RCC 7860 (cell line): ENCODE measurements at regions not wholly inside any gene's neighbourhood (a gene's known extent, or its start where the extent isn't known, plus 50 kb on each side); places are given as distances from the start of the nearest gene placed in this dataset.

Experiments
- DNase-seq: peaks from one replicate; pipeline ENCODE4 v3.0.0-alpha.2; 2015; ENCODE audit warnings: low spot score
- FAIRE-seq: peaks from 2 replicates; lab custom pipeline; 2012; peaks lifted over from hg19 to GRCh38; lab: Jason Lieb, UNC

- no peak for FAIRE-seq
- DNase-seq, result no peak
Measured at GRCh38 chr9:73617586-73617985, 465.9 kb downstream of the ANXA1 start.

- FAIRE-seq, result no peak
Measured at GRCh38 chr9:73640971-73641370, 489.3 kb downstream of the ANXA1 start.

DNA sequence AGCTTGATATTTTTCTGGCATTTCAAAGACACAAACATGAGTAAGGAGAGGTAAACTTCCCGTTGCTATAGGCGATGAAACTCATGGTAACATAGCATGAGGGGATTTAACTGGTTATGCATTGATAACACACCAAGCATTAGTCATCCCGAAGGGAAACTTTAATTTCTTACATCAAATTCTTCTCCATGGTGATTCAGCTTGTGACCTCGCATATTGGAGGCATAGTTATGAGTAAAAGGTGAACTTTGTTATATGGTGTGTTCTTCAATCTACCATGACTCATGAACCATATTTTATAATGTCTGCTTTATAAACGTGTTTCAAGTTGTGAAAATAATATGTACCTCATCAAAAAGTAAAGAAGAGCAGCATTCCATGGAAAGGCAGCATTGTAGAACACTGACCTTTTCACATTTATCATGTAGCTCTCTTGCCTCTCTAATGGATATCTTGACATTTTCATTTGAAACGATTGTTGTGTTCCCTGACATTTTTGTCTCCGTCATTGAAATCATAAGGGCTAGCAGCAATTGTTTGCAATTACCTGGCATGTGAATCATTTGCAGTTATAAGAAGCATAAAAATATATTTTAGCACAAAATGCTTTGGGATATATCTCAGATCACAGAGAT lies 491.8 kb downstream of the ANXA1 start:
- peak; percentile 92 for FAIRE-seq
- peak; percentile 96 for DNase-seq

More at GRCh38 chr9:73640971-73641370, 489.3 kb downstream of the ANXA1 start:
- no peak for DNase-seq

DNA sequence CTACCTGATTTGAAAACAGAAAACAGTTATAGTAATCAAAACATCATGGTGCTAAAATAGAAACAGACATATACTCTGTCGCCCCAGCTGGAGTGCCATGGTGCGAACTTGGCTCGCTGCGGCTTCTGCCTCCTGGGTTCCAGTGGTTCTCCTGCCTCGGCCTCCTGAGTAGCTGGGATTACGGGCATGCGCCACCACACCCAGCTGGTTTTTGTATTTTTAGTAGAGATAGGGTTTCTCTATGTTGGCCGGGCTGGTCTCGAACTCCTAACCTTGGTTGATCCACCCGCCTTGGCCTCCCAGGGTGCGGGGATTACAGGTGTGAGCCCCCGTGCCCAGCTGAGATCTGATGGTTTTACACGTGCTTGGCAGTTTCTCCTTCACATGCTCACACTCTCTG lies 495.9 kb downstream of the ANXA1 start:
- FAIRE-seq (no peak), DNase-seq (no peak)

DNA sequence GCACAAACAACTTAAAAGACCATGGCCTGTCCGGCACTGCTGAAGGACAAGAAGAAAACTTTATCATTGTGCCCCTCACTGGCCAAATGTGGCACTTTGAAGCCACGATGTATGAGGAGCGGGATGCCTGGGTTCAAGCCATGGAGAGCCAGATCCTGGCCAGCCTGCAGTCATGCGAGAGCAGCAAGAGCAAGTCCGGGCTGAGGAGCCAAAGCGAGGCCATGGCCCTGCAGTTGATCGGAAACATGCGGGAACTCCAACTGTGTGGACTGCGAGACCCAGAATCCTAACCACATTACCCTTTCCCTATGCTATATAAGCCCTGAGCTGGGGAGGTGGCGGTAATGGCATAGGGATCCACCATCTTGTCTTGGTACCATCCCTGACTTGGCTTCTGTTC lies 497.9 kb downstream of the ANXA1 start:
- FAIRE-seq (no peak), DNase-seq (no peak)

DNA sequence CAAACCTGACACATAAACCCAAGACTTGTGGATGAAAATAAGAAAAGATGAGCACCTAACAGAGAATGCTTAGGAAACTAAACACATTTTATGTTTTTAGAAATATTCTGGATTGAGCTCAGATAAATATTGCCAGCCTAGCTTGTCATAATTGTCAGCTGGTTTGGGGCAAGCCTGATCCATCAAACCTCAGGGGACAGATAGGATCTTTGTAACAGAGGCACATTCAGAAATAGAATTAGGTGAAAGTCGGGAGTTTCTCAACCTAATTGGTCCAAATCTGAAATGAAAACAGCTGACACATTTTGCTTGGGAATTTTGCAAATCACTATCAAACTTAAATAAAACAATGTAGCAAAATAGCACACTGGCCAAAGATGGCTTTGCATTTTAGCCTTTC lies 503.7 kb downstream of the ANXA1 start:
- FAIRE-seq, result no peak

GRCh38 chr9:73655831-73656230 lies 504.2 kb downstream of the ANXA1 start:
- DNase-seq (no peak), FAIRE-seq (no peak)

More for the DNA sequence above, 503.7 kb downstream of the ANXA1 start:
- no peak for DNase-seq

DNA sequence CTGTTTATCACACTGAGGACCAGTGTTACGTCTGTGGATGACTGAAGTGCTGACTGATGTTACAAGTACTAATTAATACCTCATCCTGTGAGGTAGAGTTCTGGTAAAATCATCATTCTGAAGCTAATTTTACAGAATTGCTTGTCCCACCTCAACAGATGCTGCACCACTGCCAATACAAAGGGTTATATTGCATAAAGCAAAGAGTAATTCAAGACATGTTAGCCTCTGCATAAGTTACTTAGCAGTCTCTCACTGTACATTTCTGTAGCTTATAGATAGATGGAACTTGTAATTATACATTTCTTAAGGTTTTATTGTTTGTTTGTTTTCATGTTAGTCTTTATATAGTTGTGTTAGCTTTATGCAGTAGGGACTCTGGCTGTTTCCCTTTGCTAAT lies 513.6 kb downstream of the ANXA1 start:
- FAIRE-seq (no peak), DNase-seq (no peak)

- DNase-seq (no peak), FAIRE-seq (no peak)
Measured at GRCh38 chr9:73667749-73668148, 516.1 kb downstream of the ANXA1 start.

- no peak for DNase-seq
- no peak for FAIRE-seq
Measured at GRCh38 chr9:73680831-73681230, 529.2 kb downstream of the ANXA1 start.

DNA sequence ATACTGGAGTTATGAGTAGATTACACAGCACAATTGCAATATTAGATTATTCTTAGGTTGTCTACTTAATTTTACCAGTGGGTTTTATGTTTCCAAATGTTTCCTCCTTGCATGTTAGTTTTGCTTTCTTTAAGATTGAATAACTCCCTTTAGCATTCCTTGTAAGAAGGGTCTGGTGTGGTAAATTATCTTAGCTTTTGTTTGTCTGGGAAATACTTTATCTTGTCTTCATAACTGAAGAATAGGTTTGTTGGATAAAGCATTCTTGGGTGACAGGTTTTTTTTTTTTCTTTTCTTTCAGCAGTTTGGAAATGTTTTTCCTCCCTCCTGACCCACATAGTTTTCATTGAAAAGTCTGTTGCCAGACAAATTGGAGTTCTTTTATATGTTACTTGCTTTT lies 531.1 kb downstream of the ANXA1 start:
- DNase-seq (no peak), FAIRE-seq (no peak)

DNA sequence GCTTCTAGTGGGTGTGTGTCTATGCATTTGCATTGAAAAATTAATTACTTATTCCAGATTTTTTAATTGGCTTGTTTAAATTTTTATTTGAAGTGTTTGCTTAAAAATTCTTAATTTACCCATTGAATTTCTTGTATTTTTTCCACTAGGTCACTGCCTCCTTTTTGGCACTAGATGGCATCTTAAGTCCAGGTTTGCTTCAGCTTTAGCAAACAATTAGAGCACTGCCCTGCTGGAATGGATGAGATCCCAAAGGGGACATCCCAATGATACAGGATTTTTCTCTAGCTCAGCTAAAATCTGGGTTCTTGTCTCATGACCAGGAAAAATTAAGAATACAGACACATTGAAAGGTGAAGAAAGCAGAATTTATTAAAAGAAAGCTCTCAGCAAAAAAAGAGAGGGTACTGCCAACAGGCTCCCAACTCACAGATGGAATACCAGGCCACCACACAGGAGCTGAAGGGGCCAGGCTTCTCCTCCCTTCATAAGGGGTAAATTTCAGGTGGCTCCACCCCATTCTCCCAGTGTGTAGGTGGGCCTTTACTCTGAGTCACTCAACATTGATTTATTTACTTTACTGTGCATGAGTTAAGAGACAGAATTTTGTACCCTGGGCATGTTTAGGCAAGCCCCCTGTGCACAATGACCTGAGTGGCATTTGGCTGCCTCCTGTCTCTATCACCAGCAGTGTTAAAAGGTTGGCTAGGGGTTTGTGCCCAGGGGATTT lies 532.4 kb downstream of the ANXA1 start:
- peak; percentile 48 for DNase-seq
- peak; percentile 54 for FAIRE-seq

- DNase-seq, result peak; percentile 17
- no peak for FAIRE-seq
Measured at GRCh38 chr9:73684601-73685000, 532.9 kb downstream of the ANXA1 start.

GRCh38 chr9:73685786-73686185 lies 534.1 kb downstream of the ANXA1 start:
- FAIRE-seq (no peak), DNase-seq (no peak)

DNA sequence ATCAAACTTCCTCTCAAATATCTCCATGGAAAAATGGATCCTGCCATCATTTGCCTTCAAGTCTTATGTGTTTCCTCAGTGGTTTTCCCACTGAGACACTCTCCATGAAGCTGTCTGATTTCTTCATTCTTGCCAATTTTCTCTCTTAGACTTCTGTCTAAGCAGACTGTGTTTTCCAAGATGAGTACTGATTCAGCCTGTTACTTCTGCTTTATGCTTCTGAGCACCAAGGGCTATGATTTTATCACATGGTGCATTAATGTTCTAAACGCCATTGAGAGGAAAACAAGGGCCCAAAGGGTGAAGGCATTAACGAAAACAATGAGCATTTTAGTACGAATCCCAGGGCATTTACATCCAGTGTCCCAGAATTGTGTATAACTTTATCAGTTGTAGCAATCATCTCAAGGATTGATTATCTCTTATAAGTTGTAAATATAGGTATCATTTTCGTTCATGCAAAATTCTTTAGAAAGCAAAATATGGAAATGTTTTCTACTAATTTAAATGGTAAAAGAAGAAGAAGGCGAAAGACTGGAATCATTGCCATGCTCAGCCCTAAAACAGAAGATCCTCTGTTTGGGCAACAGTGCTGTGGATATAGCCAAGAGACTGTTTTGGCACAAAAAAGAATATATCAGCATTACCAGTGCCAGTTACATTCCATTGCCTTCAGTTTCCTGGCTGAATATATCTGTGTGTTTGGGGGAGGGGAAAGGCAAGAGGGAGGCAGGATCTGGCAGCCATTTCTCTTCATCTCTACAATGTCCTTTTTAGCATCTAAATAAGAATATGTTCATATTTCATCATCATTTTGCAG lies 537.6 kb downstream of the ANXA1 start:
- DNase-seq (no peak), FAIRE-seq (no peak)

DNA sequence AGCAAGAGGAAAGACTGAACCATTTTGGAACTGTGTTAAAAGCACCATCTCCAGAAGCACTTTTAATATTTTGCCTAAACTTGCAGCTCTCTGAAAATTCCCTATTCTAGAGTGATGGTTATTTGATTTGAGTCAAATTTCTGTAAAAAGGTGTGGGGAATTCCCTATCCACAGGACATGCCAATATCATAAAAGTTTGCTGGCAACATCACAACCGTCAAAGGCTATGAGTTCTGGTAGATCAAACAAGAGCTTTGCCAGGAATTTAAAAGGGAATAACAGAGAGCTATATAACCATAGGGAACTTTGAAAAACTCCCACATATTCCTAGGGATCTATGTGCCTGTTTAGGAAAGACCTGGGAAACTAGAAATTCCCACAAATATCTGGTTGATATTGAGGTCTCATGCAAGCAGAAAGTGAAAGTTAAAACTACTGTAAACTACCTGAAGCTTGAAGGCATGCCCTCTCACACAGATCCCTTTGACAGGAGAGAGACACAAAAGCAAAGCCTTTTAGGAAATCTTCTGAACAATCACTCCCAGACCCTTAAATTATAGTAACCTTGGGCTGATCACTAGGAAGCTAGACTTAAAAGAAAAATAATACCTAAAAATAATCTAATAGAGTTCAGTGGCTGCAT lies 549.9 kb downstream of the ANXA1 start:
- DNase-seq (no peak), FAIRE-seq (no peak)

DNA sequence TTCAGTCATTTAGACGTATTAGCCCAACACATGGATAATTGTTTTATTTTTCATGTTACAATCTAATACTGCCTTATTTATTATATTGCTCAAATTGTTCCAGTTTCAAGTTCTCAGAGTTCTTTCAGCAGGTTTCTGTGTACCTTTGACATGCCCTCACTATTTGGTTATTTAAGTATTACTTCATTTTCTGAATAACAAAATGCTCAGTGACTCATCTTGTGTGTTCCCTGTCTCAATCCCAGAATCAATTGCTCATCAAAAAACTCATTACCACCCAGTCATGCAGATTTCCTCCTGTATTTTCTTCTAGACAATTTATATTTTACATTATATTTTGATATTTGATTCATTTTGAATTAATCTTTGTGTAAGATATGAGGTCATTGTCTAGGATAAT lies 562.6 kb downstream of the ANXA1 start:
- FAIRE-seq, result no peak
- no peak for DNase-seq

GRCh38 chr9:73715591-73715990 lies 563.9 kb downstream of the ANXA1 start:
- FAIRE-seq (peak; percentile 36), DNase-seq (no peak)

DNA sequence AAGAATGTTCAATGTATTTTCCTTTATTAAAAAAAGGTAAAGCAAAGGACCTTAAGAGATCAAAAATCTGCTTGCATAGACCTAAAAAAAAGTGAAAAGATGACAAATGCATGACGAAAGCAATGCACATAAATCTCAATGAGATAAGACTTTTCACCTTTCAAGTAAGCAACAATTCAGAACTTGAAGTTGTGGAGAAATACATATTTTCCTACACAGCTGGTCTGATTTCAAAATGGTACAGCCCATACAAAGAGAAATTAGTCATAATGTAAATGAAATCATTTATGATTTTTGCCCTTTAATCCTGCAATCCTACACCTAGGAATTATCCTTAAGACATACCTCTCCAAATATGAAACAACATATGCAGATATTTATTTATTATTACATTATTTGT lies 568.0 kb downstream of the ANXA1 start:
- FAIRE-seq, result no peak
- DNase-seq, result no peak

DNA sequence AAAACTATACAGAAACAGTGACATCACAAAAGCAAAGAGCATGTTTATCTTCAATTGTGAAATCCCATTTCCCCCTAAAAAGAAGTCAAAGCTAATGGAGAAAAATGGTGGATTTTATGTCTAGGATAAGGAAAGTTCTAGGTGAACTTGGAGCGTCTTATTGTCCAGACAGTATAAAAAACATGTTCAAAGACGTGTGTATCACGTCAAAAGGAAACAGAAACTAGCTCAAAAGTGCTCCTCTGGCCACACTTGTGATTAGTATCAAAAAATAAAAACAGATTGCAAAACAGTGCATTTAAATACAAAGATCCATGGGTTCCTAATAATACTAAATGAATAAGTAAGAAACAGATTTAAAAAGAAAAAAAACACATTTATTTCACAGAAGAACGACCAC lies 568.9 kb downstream of the ANXA1 start:
- no peak for FAIRE-seq
- DNase-seq, result no peak

DNA sequence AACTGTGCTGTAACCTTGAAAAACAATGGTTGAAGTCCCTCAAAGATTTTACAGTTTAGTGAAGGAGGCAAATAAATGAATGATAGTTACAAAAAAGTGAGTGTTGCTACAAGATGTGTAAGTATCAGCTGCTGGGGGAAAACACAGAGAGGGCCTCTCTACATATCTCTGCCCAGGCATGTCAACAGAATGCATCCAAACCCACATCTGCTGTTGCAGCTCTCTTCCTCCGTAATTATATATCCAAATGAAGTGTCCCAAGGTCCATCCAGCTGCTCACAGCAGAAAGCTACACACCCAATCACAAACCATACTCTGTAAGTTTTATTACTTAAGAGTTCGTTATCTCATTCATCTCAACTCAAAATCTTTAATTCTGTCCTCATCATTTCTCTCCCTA lies 584.6 kb downstream of the ANXA1 start:
- no peak for DNase-seq
- FAIRE-seq, result no peak
